GM23338 (cell line): ENCODE measurements at regions not wholly inside any gene's neighbourhood (a gene's known extent, or its start where the extent isn't known, plus 50 kb on each side); places are given as distances from the start of the nearest gene placed in this dataset.

Experiments used
- ATAC-seq: fragments of 200-7000 bp; cut with Tn5 transposase; 3 replicates; pipeline ENCODE4 v1.9.1; 2020
- DNase-seq: peaks from one replicate; pipeline ENCODE4 v3.0.0-alpha.2; 2015; ENCODE audit warnings: low spot score
- H2AFZ ChIP-seq: fragments of 200-600 bp; sonication (generic); 2 replicates; pipeline ENCODE4 v1.8.0; 2016; ENCODE audit warnings: antibody characterized with exemption, mild to moderate bottlenecking, moderate library complexity
- H3F3A ChIP-seq: fragments of 200-600 bp; sonication (generic); replicated peaks from 2 replicates; pipeline ENCODE4 v1.8.0; 2017; ENCODE audit warnings: antibody characterized with exemption, mixed run types, low read depth
- H3K27ac ChIP-seq: fragments of 200-600 bp; sonication (generic); 2 replicates; pipeline ENCODE4 v1.6.1; 2016; ENCODE audit warnings: low read depth
- H3K27me3 ChIP-seq: fragments of 200-600 bp; sonication (generic); 2 replicates; pipeline ENCODE4 v1.8.0; 2016; ENCODE audit warnings: mild to moderate bottlenecking, mixed run types, moderate library complexity; ENCODE audit not compliant: insufficient read depth
- H3K36me3 ChIP-seq: fragments of 200-600 bp; sonication (generic); 2 replicates; pipeline ENCODE4 v1.8.0; 2016; ENCODE audit warnings: mild to moderate bottlenecking; ENCODE audit not compliant: insufficient read depth
- H3K4me1 ChIP-seq: fragments of 200-600 bp; sonication (generic); 2 replicates; pipeline ENCODE4 v1.8.0; 2016; ENCODE audit warnings: mild to moderate bottlenecking, moderate library complexity; ENCODE audit not compliant: insufficient read depth
- H3K4me2 ChIP-seq: fragments of 200-600 bp; sonication (generic); 2 replicates; pipeline ENCODE4 v1.7.1; 2017; ENCODE audit warnings: mixed run types
- H3K4me3 ChIP-seq: fragments of 200-600 bp; sonication (generic); 2 replicates; pipeline ENCODE4 v1.6.1; 2016; ENCODE audit warnings: mixed run types
- H3K79me2 ChIP-seq: fragments of 200-600 bp; sonication (generic); replicated peaks from 2 replicates; pipeline ENCODE4 v1.8.0; 2017; ENCODE audit warnings: mild to moderate bottlenecking; ENCODE audit not compliant: insufficient read depth
- H3K9me2 ChIP-seq: fragments of 200-600 bp; sonication (generic); 2 replicates; pipeline ENCODE4 v1.8.0; 2017; ENCODE audit not compliant: insufficient read depth
- H4K20me1 ChIP-seq: fragments of 200-600 bp; sonication (generic); replicated peaks from 2 replicates; pipeline ENCODE4 v1.8.0; 2017; ENCODE audit warnings: mild to moderate bottlenecking; ENCODE audit not compliant: insufficient read depth
- H3K27ac Mint-ChIP-seq: 2 replicates; pipeline ENCODE4 v1.8.0; 2020; ENCODE audit warnings: inconsistent platforms, mild to moderate bottlenecking, moderate library complexity, mixed read lengths
- H3K27me3 Mint-ChIP-seq: 3 replicates; pipeline ENCODE4 v1.8.0; 2022; ENCODE audit warnings: low read depth, mild to moderate bottlenecking, moderate library complexity, mixed read lengths, inconsistent platforms; ENCODE audit not compliant: insufficient read depth, poor library complexity
- H3K36me3 Mint-ChIP-seq: 3 replicates; pipeline ENCODE4 v1.8.0; 2021; ENCODE audit warnings: low read depth, mild to moderate bottlenecking, inconsistent platforms, moderate library complexity, mixed read lengths
- H3K4me1 Mint-ChIP-seq: 3 replicates; pipeline ENCODE4 v1.8.0; 2020; ENCODE audit warnings: mild to moderate bottlenecking, inconsistent platforms, mixed read lengths
- H3K4me3 Mint-ChIP-seq: 3 replicates; pipeline ENCODE4 v1.8.0; 2021; ENCODE audit warnings: moderate library complexity, mild to moderate bottlenecking, inconsistent platforms, mixed read lengths
- H3K9me3 Mint-ChIP-seq: 3 replicates; pipeline ENCODE4 v1.8.0; 2020; ENCODE audit warnings: moderate library complexity, mild to moderate bottlenecking, inconsistent platforms, mixed read lengths
- CREB1 ChIP-seq: fragments of 250-450 bp; sonication (Bioruptor Pico); IDR thresholded peaks from 2 replicates; pipeline ENCODE4 v1.5.0; 2020; ENCODE audit warnings: low read depth, mild to moderate bottlenecking, moderate library complexity
- CTCF ChIP-seq, 2 experiments: fragments of 200-600 bp in 1 of 2; sonication (generic) in 1 of 2; conservative IDR thresholded peaks; 2 replicates each; pipeline versions ENCODE4 v1.5.1 to v1.6.1; 2016 to 2017; ENCODE audit warnings: antibody characterized with exemption in 2 of 2, low read depth in 2 of 2, mild to moderate bottlenecking in 2 of 2, moderate library complexity in 1 of 2
- EZH2phosphoT487 ChIP-seq: fragments of 200-600 bp; sonication (generic); IDR thresholded peaks from one replicate; pipeline ENCODE4 v1.8.1; 2018; ENCODE audit warnings: antibody characterized with exemption; ENCODE audit not compliant: unreplicated experiment
- JUNB ChIP-seq: IDR thresholded peaks from one replicate; pipeline ENCODE4 v1.6.1; 2016; ENCODE audit warnings: antibody characterized with exemption; ENCODE audit not compliant: unreplicated experiment
- NANOG ChIP-seq: IDR thresholded peaks from 2 replicates; pipeline ENCODE4 v1.6.1; 2016; ENCODE audit warnings: antibody characterized with exemption, borderline replicate concordance
- STAT1 ChIP-seq: IDR thresholded peaks from one replicate; pipeline ENCODE4 v1.6.1; 2016; ENCODE audit warnings: antibody characterized with exemption; ENCODE audit not compliant: unreplicated experiment
- ZNF114 ChIP-seq: fragments of 250-450 bp; sonication (Bioruptor Pico); IDR thresholded peaks from 2 replicates; pipeline ENCODE4 v1.5.0; 2020; ENCODE audit warnings: mild to moderate bottlenecking, moderate library complexity
- ZNF331 ChIP-seq: fragments of 250-450 bp; sonication (Bioruptor Pico); IDR thresholded peaks from 2 replicates; pipeline ENCODE4 v1.5.0; 2020; ENCODE audit warnings: low read depth, mild to moderate bottlenecking, moderate library complexity
- TF ChIP-seq, protein P1 (sequence below): IDR thresholded peaks from one replicate; pipeline ENCODE4 v1.6.1; 2018; ENCODE audit warnings: antibody characterized with exemption; ENCODE audit not compliant: unreplicated experiment
- TF ChIP-seq, protein P2 (sequence below): fragments of 250-450 bp; sonication (Bioruptor Pico); IDR thresholded peaks from 2 replicates; pipeline ENCODE4 v1.5.0; 2020; ENCODE audit warnings: mild to moderate bottlenecking, moderate library complexity

- TF ChIP-seq ZNF114 (CRISPR knock-in tag) (no peak), JUNB (no peak), NANOG (no peak)
- no peak for ATAC-seq
- H3K79me2 ChIP-seq = no peaks in the 10 kb centered on the region
- no peaks in the 10 kb centered on the region for H3F3A ChIP-seq
- no peak overlapping the region for H3K4me3 ChIP-seq
- Mint-ChIP-seq H3K4me3 (no peak overlapping the region), H3K4me1 (peaks cover 6% of the 10 kb centered on the region; the same call in 2 of the 3 replicates), H3K27me3 (peaks cover under 1% of the 10 kb centered on the region), H3K27ac (no peak overlapping the region), H3K36me3 (no peaks in the 10 kb centered on the region), H3K9me3 (no peaks in the 10 kb centered on the region; the same call in 2 of the 3 replicates)
- H3K36me3 ChIP-seq = no peaks in the 10 kb centered on the region
- no peaks in the 10 kb centered on the region for H3K27me3 ChIP-seq
- H4K20me1 ChIP-seq = no peaks in the 10 kb centered on the region
- no peak overlapping the region for H3K27ac ChIP-seq
- H2AFZ ChIP-seq = no peak overlapping the region
- H3K4me1 ChIP-seq = no peaks in the 10 kb centered on the region; the same call in none of the 2 replicates
- DNase-seq = no peak
- H3K4me2 ChIP-seq = no peak overlapping the region
- H3K9me2 ChIP-seq = no peaks in the 10 kb centered on the region
These were observed 88.5 kb downstream of the RPS12 start for GRCh38 chr6:132902901-132903300.

DNA sequence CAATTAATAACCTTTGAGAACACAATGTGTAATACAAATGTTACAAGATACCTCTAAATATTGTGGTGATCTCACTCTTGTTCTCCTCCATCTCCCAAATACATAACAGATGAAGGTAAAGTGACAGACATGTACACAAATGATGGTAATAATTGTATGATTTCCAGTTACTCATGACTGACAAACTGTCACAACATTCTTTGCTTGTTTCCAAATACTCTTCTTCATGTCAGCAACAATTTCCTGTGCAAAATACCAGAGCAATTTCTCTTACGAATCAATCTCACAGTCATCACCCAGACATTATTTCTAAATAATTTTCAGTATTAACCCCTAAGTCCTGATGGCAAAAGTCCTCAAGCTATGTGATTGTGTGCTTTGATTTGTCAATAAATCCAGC lies 92.9 kb downstream of the RPS12 start:
- H2AFZ ChIP-seq = no peak overlapping the region
- DNase-seq = no peak
- no peaks in the 10 kb centered on the region for H3K4me1 Mint-ChIP-seq
- TF ChIP-seq NANOG (no peak), ZNF331 (CRISPR knock-in tag) (no peak), EZH2phosphoT487 (no peak), CTCF (conservative IDR thresholded peaks at IDR 0.05; ENCODE audit: low read depth in 2 of 2) (no peak), CREB1 (CRISPR knock-in tag) (no peak), JUNB (no peak), STAT1 (no peak)
- TF ChIP-seq, protein P1, sequence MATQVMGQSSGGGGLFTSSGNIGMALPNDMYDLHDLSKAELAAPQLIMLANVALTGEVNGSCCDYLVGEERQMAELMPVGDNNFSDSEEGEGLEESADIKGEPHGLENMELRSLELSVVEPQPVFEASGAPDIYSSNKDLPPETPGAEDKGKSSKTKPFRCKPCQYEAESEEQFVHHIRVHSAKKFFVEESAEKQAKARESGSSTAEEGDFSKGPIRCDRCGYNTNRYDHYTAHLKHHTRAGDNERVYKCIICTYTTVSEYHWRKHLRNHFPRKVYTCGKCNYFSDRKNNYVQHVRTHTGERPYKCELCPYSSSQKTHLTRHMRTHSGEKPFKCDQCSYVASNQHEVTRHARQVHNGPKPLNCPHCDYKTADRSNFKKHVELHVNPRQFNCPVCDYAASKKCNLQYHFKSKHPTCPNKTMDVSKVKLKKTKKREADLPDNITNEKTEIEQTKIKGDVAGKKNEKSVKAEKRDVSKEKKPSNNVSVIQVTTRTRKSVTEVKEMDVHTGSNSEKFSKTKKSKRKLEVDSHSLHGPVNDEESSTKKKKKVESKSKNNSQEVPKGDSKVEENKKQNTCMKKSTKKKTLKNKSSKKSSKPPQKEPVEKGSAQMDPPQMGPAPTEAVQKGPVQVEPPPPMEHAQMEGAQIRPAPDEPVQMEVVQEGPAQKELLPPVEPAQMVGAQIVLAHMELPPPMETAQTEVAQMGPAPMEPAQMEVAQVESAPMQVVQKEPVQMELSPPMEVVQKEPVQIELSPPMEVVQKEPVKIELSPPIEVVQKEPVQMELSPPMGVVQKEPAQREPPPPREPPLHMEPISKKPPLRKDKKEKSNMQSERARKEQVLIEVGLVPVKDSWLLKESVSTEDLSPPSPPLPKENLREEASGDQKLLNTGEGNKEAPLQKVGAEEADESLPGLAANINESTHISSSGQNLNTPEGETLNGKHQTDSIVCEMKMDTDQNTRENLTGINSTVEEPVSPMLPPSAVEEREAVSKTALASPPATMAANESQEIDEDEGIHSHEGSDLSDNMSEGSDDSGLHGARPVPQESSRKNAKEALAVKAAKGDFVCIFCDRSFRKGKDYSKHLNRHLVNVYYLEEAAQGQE = no peak
- TF ChIP-seq, protein P2, sequence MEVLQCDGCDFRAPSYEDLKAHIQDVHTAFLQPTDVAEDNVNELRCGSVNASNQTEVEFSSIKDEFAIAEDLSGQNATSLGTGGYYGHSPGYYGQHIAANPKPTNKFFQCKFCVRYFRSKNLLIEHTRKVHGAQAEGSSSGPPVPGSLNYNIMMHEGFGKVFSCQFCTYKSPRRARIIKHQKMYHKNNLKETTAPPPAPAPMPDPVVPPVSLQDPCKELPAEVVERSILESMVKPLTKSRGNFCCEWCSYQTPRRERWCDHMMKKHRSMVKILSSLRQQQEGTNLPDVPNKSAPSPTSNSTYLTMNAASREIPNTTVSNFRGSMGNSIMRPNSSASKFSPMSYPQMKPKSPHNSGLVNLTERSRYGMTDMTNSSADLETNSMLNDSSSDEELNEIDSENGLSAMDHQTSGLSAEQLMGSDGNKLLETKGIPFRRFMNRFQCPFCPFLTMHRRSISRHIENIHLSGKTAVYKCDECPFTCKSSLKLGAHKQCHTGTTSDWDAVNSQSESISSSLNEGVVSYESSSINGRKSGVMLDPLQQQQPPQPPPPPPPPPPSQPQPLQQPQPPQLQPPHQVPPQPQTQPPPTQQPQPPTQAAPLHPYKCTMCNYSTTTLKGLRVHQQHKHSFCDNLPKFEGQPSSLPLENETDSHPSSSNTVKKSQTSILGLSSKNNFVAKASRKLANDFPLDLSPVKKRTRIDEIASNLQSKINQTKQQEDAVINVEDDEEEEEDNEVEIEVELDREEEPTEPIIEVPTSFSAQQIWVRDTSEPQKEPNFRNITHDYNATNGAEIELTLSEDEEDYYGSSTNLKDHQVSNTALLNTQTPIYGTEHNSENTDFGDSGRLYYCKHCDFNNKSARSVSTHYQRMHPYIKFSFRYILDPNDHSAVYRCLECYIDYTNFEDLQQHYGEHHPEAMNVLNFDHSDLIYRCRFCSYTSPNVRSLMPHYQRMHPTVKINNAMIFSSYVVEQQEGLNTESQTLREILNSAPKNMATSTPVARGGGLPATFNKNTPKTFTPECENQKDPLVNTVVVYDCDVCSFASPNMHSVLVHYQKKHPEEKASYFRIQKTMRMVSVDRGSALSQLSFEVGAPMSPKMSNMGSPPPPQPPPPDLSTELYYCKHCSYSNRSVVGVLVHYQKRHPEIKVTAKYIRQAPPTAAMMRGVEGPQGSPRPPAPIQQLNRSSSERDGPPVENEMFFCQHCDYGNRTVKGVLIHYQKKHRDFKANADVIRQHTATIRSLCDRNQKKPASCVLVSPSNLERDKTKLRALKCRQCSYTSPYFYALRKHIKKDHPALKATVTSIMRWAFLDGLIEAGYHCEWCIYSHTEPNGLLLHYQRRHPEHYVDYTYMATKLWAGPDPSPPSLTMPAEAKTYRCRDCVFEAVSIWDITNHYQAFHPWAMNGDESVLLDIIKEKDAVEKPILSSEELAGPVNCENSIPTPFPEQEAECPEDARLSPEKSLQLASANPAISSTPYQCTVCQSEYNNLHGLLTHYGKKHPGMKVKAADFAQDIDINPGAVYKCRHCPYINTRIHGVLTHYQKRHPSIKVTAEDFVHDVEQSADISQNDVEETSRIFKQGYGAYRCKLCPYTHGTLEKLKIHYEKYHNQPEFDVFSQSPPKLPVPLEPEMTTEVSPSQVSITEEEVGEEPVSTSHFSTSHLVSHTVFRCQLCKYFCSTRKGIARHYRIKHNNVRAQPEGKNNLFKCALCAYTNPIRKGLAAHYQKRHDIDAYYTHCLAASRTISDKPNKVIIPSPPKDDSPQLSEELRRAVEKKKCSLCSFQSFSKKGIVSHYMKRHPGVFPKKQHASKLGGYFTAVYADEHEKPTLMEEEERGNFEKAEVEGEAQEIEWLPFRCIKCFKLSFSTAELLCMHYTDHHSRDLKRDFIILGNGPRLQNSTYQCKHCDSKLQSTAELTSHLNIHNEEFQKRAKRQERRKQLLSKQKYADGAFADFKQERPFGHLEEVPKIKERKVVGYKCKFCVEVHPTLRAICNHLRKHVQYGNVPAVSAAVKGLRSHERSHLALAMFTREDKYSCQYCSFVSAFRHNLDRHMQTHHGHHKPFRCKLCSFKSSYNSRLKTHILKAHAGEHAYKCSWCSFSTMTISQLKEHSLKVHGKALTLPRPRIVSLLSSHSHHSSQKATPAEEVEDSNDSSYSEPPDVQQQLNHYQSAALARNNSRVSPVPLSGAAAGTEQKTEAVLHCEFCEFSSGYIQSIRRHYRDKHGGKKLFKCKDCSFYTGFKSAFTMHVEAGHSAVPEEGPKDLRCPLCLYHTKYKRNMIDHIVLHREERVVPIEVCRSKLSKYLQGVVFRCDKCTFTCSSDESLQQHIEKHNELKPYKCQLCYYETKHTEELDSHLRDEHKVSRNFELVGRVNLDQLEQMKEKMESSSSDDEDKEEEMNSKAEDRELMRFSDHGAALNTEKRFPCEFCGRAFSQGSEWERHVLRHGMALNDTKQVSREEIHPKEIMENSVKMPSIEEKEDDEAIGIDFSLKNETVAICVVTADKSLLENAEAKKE = no peak

More for the DNA sequence above, 92.9 kb downstream of the RPS12 start:
- Histone ChIP-seq H3K27me3 (no peaks in the 10 kb centered on the region), H3K4me1 (no peaks in the 10 kb centered on the region), H3F3A (no peaks in the 10 kb centered on the region), H3K79me2 (no peaks in the 10 kb centered on the region), H3K27ac (no peak overlapping the region), H3K36me3 (no peaks in the 10 kb centered on the region), H3K4me3 (no peak overlapping the region), H3K4me2 (no peak overlapping the region), H4K20me1 (no peaks in the 10 kb centered on the region), H3K9me2 (no peaks in the 10 kb centered on the region)
- Mint-ChIP-seq H3K36me3 (no peaks in the 10 kb centered on the region), H3K27ac (no peak overlapping the region), H3K4me3 (no peak overlapping the region), H3K9me3 (no peaks in the 10 kb centered on the region; the same call in 2 of the 3 replicates), H3K27me3 (no peaks in the 10 kb centered on the region)
- no peak for ATAC-seq
